HG03175 (cell line): ENCODE measurements at regions not wholly inside any gene's neighbourhood (a gene's known extent, or its start where the extent isn't known, plus 50 kb on each side); places are given as distances from the start of the nearest gene placed in this dataset.

Source experiments
- ATAC-seq: cut with Tn5 transposase; IDR thresholded peaks from one replicate; pipeline ENCODE4 v1.9.1; 2021; ENCODE audit warnings: mild to moderate bottlenecking, moderate library complexity; ENCODE audit not compliant: unreplicated experiment

- ATAC-seq: no peak
Measured at GRCh38 chr6:139509167-139509566, 134.7 kb upstream of the CITED2 start.

- no peak for ATAC-seq
Measured at GRCh38 chr6:139508576-139508975, 134.1 kb upstream of the CITED2 start.

DNA sequence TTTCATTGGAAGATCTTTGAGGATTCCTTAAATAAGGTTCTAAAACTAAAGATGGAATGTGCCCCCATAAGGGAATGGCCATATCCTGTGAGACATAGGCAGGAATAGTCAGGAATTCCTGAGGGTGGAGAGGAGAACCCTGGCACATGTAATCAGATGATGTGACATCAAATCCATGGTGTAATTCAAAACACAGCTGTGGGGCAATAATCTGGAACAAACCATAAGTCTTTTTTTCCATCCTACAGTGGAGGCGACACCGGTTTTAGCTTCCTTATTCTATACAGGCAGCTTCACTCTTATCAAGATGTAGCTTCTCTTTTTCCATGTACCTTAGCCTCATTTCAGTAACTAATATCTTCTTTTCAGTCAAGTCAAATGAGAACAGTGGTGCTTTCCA is 133.6 kb upstream of the CITED2 start:
- no peak for ATAC-seq

GRCh38 chr6:139500977-139501376 is 126.5 kb upstream of the CITED2 start:
- no peak for ATAC-seq

DNA sequence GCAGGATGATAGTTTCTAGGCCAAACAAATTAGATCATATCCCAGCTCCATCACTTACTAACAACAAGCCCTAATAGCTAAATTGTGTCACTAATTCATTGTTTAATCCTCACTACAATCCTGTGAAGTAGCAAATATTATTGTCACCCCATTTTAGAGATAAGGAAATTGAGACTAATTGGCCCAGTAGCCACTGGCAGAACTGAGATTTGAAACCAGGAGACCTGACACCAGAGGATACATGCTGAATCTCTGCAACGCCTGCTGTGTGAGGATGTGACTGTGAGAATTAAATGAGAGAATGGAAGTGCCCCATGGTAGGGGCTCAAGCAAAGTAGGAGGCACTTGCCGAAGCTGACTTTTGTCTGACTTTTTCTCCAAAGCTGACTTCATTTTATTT is 124.3 kb upstream of the CITED2 start:
- ATAC-seq: no peak

DNA sequence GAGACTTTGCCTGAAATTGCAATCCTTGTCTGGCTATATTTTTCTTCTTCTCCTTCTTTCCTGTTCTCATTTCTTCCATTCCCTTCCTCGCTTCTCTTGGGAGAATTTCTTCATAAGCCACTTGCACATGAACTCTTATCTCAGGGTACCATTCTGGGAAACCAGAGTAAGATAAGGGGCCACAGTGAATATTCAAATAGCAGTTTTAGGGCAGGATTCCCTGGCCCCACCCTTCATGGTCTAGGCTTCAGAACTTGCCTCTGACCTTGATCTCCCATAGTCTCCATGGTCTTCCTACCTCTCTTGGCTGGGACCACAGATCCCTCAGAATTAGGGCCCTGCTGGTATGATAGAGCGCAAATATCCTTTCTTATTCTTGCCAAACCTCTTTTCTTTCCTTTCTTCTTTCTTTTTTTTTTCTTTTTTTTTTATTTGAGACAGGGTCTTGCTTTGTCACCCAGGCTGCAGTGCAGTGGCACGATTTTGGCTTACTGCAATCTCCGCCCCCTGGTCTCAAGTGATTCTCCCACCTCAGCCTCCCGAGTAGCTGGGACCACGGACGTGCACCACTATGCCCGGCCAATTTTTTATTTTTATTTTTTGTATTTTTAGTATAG is 123.0 kb upstream of the CITED2 start:
- no peak for ATAC-seq

GRCh38 chr6:139496654-139497344 is 122.4 kb upstream of the CITED2 start:
- no peak for ATAC-seq

DNA sequence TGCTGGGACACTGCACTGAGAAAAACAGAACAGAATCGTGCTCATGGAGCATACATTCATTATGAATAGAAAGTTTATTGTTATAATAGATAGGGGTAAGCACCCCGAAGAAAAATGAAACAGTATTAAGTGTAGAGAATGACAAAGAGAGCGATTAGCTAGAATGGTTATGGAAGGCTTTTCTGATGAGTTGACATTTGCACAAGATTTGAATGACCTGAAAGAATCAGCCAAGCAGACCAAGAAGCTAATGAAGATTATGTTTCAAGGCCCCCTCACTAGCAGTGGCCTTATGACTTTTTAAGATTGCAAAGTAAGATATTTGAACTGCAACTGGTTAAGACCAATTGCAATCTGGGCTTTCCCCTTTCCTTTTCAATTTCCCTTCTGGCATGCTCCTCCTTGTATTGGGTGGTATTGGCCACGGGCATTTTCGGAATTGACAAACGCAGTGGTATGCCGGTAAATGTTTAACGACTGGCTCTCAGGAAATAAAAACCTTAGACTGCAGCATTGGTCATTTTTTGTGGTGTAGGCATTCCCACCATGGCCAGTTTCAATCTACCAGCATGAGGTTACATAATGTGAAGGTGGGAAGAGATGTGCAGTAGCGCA is 120.0 kb upstream of the CITED2 start:
- ATAC-seq: no peak

DNA sequence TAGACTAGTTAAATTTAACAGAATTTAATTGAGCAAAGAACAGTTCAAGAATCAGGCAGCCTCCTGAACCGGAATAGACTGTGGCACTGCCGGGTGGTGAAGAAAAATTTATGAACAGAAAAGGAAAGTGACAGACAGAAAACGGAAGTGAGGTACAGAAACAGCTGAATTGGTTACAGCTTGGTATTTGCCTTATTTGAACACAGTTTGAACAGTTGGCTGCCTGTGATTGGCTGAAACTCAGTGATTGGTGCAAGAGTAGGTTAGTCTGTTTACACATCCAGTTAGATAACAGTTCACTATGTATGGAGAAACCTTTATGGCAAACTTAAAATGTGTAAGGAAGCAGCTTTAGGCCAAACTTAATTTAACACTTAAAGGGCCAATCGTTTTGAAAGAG is 116.0 kb upstream of the CITED2 start:
- ATAC-seq: peak; percentile 79

DNA sequence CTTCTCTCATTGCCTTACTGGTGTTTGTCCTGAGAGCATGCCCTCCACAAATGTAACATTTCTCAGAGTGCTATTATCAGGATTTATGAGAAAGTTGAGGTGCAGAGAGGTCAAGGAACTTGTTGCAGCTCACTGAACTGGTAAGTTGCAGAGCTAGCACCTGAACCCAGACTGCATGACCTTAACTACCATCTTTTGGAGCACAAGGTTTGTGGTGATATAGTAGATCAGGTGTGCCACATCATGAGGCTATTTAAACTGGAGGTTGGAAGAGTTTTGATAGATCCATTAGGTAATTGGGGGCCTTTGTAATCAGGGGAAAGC is 112.0 kb upstream of the CITED2 start:
- no peak for ATAC-seq

- ATAC-seq: no peak
Measured at GRCh38 chr6:139485742-139486475, 111.5 kb upstream of the CITED2 start.

DNA sequence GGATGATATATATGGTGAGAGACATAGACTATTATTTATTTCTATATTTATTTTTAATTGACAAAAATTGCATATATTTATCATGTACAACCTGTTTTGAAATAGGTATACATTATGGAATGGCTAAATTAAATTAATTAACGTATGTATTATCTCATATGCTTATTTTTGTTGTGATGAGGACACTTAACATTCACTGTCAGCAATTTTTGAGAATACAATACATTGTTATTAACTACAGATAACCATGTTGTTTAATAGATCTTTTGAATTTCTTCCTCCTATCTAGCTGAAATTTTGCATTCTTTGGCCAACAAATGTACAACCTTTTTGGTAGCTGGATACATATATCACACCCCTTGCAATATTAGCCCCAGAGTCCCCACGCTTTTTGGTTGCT is 110.7 kb upstream of the CITED2 start:
- no peak for ATAC-seq

GRCh38 chr6:139483079-139483478 is 108.6 kb upstream of the CITED2 start:
- ATAC-seq: no peak

GRCh38 chr6:139482287-139482686 is 107.8 kb upstream of the CITED2 start:
- no peak for ATAC-seq

DNA sequence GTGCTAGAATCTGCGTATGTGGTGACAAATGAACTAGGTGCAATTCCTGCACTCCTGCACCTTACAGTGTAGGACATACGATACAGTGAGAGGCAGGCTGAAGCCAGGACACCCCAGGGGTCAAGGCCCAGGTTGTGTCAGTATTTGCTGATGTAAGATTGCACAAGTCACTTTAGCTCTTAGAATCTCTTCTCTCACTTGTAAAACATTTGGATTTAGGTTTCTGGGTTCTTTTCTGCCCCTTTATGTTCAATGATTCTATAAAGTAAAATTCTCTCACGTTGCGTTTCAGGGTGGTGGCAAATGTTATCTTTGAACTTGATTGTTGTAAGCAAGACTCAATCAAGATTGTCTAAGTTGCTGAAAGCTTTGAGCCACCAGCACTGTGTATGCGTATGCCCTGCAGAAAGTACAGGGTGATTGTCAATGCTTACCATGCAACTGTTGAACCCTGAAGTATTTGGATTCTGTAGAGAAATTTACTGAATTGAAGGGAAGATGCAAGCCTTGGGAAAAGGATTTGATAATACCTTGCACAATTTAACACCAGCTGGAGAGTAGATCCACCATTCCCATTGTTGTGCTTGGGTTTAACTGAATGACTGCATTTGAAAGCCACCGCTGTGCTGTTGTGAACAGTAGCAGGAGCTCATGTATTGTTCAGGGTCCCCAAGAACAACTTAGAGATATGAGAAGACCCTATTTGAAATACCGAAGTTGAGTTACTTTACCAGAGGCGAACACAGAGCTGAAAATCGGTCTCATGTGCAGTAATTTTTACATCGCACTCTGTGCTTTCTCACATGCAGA is 106.1 kb upstream of the CITED2 start:
- no peak for ATAC-seq

- ATAC-seq: no peak
Measured at GRCh38 chr6:139479433-139480222, 105.2 kb upstream of the CITED2 start.

DNA sequence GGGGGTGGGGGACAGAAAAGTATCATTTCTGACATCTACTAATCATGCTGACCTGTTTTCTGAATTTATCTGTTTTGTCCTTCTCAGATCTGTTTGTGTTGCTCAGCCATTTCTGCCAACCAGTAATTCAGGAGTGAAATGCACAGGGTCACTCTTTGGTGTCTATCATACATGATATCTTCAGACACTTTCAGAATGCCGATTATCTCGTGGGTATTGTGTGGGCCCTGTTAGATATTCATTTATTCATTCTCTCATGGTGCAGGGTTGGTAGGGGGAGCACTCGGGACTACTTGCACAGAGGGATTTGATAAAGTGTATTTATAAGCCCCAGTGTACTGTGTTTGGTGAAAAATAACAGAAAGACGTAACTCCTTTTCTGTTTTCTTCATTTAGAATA is 101.2 kb upstream of the CITED2 start:
- no peak for ATAC-seq

DNA sequence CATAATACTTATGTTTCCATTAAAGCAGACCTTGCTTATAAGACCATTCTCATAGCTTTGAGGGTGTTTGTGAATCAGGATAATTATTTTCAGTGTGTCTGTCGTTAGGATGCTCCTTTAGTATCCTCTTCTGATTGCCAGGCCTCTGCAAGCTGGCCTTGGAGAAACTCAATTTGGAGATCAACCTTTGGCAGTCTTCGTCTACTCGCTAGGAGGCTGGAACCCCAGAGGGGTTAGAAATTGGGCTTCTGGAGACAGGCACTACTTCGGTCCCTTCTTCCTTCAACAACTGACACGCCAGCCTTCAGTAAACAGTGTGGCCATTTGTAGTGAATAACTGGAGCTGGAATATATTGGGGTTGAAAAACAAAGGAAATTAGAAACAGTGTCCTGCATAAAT is 100.8 kb upstream of the CITED2 start:
- ATAC-seq: no peak

DNA sequence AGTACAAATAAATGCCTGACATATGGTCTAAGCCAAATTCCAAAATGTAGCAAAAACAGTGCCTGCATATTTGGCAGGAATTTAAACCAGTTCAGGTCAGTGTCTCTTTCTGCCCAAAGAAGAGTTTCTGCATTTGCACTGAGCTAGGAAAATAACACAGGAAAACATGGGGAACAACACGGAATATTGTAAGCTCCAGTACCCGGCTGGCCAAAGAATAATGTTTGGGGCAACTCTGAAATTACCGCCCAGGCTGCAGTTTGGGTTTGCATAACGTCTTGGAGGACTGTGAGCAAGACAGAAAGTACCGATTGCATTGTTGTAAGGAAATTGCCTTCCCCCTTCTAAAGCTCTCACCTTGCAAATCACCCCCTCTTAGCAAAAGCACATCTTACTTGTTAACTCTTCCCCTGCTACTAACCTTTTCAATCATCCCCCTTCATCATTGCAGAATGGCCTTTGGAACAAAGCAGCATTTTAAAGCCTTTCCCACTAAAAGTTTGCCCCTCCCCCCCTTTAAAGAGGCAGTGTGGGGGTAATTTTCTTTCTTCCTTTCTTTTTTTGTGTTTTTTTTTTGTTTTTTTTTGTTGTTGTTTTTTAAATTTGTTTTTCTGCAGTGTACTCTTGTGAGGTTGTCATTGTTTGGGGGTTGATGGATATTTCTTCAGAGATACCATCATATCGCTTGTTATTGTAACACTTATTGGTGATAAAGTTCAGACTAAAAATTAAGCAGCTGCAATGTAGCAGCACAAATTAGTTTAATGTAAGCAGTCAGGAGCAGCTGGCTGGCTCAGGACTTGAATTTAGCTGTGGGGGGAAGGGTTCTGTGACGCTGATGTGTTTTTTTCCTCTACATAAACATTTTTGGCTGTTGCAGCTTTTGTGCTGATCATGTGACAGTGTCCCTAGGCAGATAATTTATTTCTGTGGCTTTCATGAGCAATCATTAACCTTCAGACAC is 100.0 kb upstream of the CITED2 start:
- peak; percentile 66 for ATAC-seq
